ENCODE measurements at regions not wholly inside any gene's neighbourhood (a gene's known extent, or its start where the extent isn't known, plus 50 kb on each side); places are given as distances from the start of the nearest gene placed in this dataset.

- no peak for TF ChIP-seq CTCF (IDR thresholded peaks at IDR 0.05; ENCODE audit: insufficient read depth, low read length, severe bottlenecking)
- FAIRE-seq (no peak), DNase-seq (ENCODE audit: low read depth) (no peak)
- Histone ChIP-seq H3K4me3 (ENCODE audit: low read depth, low read length) (no peak overlapping the region), H3K36me3 (ENCODE audit: control insufficient read depth, insufficient read depth, low read length) (no peaks in the 10 kb centered on the region), H3K27me3 (ENCODE audit: control insufficient read depth, insufficient read depth, low read length) (no peaks in the 10 kb centered on the region)
Measured at GRCh38 chr5:68679041-68679440, 414.8 kb upstream of the SLC30A5 start.

DNA sequence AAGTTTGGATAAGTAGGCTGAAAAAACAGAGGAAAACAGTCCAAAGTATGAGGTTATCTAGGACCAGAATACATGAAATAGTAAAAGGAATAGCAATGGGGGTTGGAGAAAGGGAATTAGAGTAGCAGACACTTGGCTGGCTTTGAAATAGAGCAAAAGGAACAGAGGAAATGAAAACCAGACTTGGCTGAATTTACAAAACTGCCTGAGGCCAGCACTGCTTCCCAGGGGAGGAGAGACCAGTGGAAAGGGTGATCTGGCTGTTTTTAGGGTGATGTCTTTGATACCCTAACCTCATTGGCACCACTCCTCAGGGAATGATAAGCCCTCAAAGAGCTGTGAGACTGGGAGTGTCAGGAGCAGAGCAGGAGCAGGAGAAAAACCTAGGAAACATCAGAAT is 413.4 kb upstream of the SLC30A5 start:
- FAIRE-seq: no peak
- TF ChIP-seq CTCF (IDR thresholded peaks at IDR 0.05; ENCODE audit: insufficient read depth, low read length, severe bottlenecking): no peak

DNA sequence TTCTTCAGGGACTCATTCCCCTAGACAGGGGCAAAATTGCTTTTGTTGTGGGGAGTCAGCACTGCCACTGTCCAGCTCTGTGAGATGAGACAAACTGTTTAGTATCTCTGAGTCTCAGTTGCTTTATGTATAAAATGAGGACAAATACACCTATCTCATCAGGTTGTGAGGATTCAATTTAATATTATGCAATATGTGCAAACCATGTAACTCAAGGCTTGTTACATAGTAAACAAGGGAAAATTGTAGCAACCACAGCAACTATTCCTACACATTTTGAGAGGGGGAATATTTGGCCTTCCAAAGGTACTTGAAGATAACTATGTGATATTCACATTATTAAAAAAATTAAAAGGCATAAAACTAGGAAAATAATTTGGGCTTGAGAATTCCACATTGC is 411.9 kb upstream of the SLC30A5 start:
- TF ChIP-seq CTCF (IDR thresholded peaks at IDR 0.05; ENCODE audit: insufficient read depth, low read length, severe bottlenecking): no peak
- no peaks in the 10 kb centered on the region for H3K36me3 ChIP-seq (ENCODE audit: control insufficient read depth, insufficient read depth, low read length)
- no peak for DNase-seq (ENCODE audit: low read depth)
- no peak overlapping the region for H3K4me3 ChIP-seq (ENCODE audit: low read depth, low read length)
- no peak for FAIRE-seq
- H3K27me3 ChIP-seq (ENCODE audit: control insufficient read depth, insufficient read depth, low read length): no peaks in the 10 kb centered on the region

More for the DNA sequence above, 413.4 kb upstream of the SLC30A5 start:
- Histone ChIP-seq H3K4me3 (ENCODE audit: low read depth, low read length) (no peak overlapping the region), H3K27me3 (ENCODE audit: control insufficient read depth, insufficient read depth, low read length) (no peaks in the 10 kb centered on the region), H3K36me3 (ENCODE audit: control insufficient read depth, insufficient read depth, low read length) (no peaks in the 10 kb centered on the region)
- DNase-seq (ENCODE audit: low read depth): no peak

DNA sequence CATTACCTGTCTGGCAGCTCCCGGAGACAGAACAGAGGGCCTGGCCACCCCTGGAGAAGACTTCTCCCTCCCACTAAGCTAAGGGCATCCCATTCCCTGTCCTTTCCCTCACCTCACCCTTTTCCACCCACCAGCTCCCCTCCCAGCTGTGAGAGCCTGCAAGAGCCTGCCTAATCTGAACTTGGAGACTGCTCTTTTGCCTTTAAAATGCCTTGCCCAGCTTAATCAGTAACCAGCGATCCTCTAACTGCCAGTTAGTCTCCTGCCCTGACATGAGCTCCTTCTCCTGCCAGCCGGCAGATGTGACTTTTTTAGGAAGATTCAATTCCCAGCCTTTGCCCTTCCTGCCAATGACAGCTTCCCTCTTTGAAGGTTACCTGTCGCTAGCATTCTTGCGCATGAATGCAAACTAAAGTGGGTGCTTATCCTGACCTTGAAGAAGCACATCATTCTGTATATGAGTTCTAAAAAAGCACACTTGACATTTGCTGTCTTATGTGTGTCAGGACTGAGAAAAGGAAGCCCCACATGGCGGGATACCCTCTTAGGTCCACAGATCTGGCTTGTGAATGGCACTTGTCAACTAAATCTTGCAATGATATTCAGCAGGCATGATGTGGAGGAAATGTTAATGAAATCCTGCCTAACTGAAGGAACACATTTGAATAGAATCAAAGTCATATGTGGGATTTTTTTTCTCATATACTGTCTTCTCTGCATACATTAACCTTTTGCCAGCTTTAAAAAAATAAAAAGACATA is 411.2 kb upstream of the SLC30A5 start:
- Histone ChIP-seq H3K27me3 (ENCODE audit: control insufficient read depth, insufficient read depth, low read length) (no peaks in the 10 kb centered on the region), H3K4me3 (ENCODE audit: low read depth, low read length) (no peak overlapping the region), H3K36me3 (ENCODE audit: control insufficient read depth, insufficient read depth, low read length) (no peaks in the 10 kb centered on the region)
- TF ChIP-seq CTCF (IDR thresholded peaks at IDR 0.05; ENCODE audit: insufficient read depth, low read length, severe bottlenecking): no peak
- DNase-seq (ENCODE audit: low read depth) (peak; percentile 11), FAIRE-seq (no peak)

DNA sequence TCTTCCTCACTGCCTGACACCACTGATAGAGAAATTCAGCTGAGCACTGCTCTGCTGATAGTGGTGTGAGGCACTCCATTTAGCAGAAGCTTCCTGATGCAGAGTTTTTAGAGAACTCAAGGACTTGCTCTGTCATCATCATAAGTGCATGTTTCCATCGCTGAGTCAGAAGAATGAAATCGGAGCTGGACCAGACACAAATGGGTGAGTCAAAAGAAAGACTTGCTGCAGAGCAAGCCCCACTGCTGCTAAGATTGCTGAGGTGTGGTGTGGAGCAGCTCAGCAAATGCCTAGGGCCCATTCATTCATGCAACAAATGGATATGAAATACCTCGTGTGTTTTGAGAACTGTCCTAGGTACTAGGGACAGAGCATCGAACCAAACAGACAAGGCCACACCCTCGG is 410.2 kb upstream of the SLC30A5 start:
- Histone ChIP-seq H3K4me3 (ENCODE audit: low read depth, low read length) (no peak overlapping the region), H3K36me3 (ENCODE audit: control insufficient read depth, insufficient read depth, low read length) (no peaks in the 10 kb centered on the region), H3K27me3 (ENCODE audit: control insufficient read depth, insufficient read depth, low read length) (no peaks in the 10 kb centered on the region)
- no peak for TF ChIP-seq CTCF (IDR thresholded peaks at IDR 0.05; ENCODE audit: insufficient read depth, low read length, severe bottlenecking)
- DNase-seq (ENCODE audit: low read depth) (peak; percentile 99), FAIRE-seq (peak; percentile 98)

GRCh38 chr5:68685863-68686262 is 408.0 kb upstream of the SLC30A5 start:
- no peak for TF ChIP-seq CTCF (IDR thresholded peaks at IDR 0.05; ENCODE audit: insufficient read depth, low read length, severe bottlenecking)
- Histone ChIP-seq H3K27me3 (ENCODE audit: control insufficient read depth, insufficient read depth, low read length) (no peaks in the 10 kb centered on the region), H3K4me3 (ENCODE audit: low read depth, low read length) (no peak overlapping the region), H3K36me3 (ENCODE audit: control insufficient read depth, insufficient read depth, low read length) (no peaks in the 10 kb centered on the region)
- DNase-seq (ENCODE audit: low read depth): no peak
- FAIRE-seq: no peak

Data from bronchial epithelial cell (primary cell).